ENCODE measurements at regions not wholly inside any gene's neighbourhood (a gene's known extent, or its start where the extent isn't known, plus 50 kb on each side); places are given as distances from the start of the nearest gene placed in this dataset.

DNA sequence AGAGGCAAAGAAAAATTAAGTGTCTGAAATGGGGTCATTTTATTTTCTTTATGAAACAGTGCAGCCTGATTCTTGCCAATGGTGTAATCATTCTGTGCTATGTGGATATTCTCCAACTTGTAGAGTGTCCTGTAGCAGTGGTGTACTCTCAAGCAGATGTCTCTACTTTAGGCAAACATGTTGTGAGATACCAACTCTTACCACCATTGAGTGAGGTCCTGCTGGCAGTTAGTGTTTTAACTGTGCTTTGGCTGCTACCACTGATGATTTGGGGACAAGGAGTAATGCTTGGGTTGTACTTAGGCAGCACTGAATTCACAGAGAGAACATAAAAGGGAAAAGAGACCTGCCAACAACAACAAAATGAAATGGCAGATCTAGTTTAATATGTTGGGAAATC is 122.5 kb downstream of the APIP start:
- TF ChIP-seq, protein P1, sequence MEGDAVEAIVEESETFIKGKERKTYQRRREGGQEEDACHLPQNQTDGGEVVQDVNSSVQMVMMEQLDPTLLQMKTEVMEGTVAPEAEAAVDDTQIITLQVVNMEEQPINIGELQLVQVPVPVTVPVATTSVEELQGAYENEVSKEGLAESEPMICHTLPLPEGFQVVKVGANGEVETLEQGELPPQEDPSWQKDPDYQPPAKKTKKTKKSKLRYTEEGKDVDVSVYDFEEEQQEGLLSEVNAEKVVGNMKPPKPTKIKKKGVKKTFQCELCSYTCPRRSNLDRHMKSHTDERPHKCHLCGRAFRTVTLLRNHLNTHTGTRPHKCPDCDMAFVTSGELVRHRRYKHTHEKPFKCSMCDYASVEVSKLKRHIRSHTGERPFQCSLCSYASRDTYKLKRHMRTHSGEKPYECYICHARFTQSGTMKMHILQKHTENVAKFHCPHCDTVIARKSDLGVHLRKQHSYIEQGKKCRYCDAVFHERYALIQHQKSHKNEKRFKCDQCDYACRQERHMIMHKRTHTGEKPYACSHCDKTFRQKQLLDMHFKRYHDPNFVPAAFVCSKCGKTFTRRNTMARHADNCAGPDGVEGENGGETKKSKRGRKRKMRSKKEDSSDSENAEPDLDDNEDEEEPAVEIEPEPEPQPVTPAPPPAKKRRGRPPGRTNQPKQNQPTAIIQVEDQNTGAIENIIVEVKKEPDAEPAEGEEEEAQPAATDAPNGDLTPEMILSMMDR (IDR thresholded peaks at IDR 0.05; ENCODE audit: low read depth, low read length): no peak
- Histone ChIP-seq H3K27ac (no peak overlapping the region), H3K36me3 (no peaks in the 10 kb centered on the region), H3K9me3 (ENCODE audit: severe bottlenecking) (no peaks in the 10 kb centered on the region), H3K4me3 (ENCODE audit: low read depth, low read length) (no peak overlapping the region), H3K27me3 (ENCODE audit: insufficient read depth, low read depth, severe bottlenecking) (no peaks in the 10 kb centered on the region)
- no peak for DNase-seq

DNA sequence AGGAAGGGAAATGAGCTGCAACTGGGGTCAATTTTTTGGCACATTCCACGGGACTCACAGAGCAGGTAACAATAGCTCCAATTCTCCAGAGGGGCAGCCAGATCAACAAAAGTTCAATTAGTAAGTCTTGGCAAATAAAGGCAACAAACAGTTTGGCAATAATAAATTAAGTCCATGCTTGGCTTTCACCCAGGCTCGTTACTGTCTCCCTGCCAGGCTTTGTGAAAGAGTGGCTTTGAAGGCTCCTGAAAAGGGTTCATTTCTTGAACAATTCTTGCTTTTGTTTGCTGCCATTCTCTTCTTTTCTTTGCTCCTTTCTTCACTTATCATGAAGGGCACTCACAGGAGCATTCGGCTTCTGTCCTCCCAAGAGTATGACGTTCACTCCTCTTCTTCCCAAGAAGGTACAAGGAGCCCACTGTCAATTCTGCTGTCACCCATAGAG is 123.3 kb downstream of the APIP start:
- TF ChIP-seq, protein P1 (IDR thresholded peaks at IDR 0.05; ENCODE audit: low read depth, low read length): no peak
- no peaks in the 10 kb centered on the region for H3K27me3 ChIP-seq (ENCODE audit: insufficient read depth, low read depth, severe bottlenecking)
- no peak overlapping the region for H3K4me3 ChIP-seq (ENCODE audit: low read depth, low read length)
- H3K9me3 ChIP-seq (ENCODE audit: severe bottlenecking): no peaks in the 10 kb centered on the region
- H3K36me3 ChIP-seq: no peaks in the 10 kb centered on the region
- no peak overlapping the region for H3K27ac ChIP-seq
- DNase-seq: no peak

DNA sequence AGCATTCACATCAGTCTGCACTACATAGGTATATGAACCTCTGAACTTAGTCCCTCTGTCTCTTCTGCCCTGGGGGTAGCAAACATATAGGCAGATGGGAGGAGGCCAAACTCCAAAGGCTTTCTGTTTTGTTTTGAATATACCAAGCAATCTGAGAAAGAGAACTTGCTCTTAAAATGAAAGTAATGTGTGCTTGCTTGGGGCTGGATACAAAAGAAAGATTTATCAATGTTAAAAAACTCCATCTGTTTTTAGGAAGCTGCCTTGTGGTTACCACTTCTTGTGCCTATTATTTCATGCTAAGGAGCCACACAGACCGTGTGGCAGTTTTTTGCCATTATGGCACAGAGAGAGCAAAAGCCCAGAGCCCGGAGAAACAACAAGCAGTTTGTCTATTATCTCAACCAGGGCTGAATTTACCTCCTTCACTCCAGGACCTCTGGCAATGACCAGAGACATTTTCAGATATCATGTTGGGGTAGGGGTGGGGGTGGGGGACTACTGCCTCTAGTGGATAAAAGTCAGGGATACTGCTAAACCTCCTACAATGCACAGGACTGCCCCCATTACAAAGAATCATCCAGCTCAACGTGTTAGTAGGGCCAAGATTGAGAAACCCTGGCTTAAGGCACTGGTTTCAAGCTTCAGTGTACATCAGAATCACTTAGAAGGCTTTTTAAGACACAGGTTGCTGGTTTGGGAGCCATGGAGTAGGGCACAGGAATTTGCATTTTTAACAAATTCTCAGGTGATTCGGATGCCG is 124.2 kb downstream of the APIP start:
- H3K9me3 ChIP-seq (ENCODE audit: severe bottlenecking): no peaks in the 10 kb centered on the region
- no peaks in the 10 kb centered on the region for H3K27me3 ChIP-seq (ENCODE audit: insufficient read depth, low read depth, severe bottlenecking)
- TF ChIP-seq, protein P1 (IDR thresholded peaks at IDR 0.05; ENCODE audit: low read depth, low read length): 0 out of 2 replicates have a peak, but pooled peaks have one; percentile 8
- DNase-seq: no peak
- H3K4me3 ChIP-seq (ENCODE audit: low read depth, low read length): no peak overlapping the region
- no peak overlapping the region for H3K27ac ChIP-seq
- H3K36me3 ChIP-seq: no peaks in the 10 kb centered on the region

DNA sequence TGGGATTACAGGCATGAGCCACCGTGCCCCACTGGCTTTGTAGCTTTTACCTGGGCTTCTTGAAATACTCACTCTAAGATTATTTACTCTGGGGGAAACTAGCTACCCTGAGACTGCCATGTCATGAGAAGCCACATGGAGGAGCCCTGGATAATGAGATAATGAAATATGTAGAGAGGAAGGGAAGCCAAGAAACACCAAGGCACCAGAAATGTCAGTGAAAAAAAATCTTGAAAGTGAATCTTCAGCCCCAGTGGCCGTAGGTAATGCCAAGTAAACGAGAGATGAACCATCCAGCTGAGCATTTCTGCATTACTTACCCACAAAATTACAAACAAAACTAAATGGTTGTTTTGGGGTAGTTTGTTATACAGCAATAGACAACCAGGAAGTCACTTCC is 125.6 kb downstream of the APIP start:
- H3K9me3 ChIP-seq (ENCODE audit: severe bottlenecking): no peaks in the 10 kb centered on the region
- H3K36me3 ChIP-seq: no peaks in the 10 kb centered on the region
- TF ChIP-seq, protein P1 (IDR thresholded peaks at IDR 0.05; ENCODE audit: low read depth, low read length): no peak
- peak; percentile 22 for DNase-seq
- H3K4me3 ChIP-seq (ENCODE audit: low read depth, low read length): no peak overlapping the region
- no peak overlapping the region for H3K27ac ChIP-seq
- no peaks in the 10 kb centered on the region for H3K27me3 ChIP-seq (ENCODE audit: insufficient read depth, low read depth, severe bottlenecking)

DNA sequence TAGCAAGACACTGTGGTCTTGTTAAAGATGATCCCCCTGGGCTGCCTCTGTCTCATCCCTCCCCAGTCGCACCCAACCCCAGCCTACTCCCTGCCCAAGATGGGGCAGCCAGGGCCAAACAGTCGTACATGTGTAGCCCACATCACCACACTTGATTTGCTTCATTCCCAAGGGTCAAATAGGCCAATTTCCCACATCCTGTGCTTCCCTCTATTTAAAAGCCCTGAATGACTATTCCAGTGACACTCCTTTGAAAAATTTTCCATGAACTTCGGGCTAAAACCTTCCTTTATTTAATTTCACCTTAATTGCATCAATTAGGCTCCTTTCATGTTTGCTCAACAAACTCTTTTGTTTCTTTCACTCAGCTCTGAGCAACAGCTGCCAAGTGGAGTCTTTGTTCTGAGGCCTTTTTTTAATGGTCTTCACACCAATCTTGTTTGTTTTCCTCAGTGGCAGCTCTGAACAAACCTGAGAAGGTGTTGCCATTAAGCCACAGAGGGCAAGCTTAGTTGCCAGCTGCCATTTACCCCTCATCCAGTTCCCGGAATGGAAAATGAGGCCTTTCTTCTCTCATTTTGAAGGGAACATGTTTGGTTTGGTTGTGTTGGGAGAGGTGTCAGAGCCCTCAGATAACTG is 126.9 kb downstream of the APIP start:
- H3K9me3 ChIP-seq (ENCODE audit: severe bottlenecking): no peaks in the 10 kb centered on the region
- H3K27me3 ChIP-seq (ENCODE audit: insufficient read depth, low read depth, severe bottlenecking): no peaks in the 10 kb centered on the region
- H3K4me3 ChIP-seq (ENCODE audit: low read depth, low read length): no peak overlapping the region
- no peak overlapping the region for H3K27ac ChIP-seq
- TF ChIP-seq, protein P1 (IDR thresholded peaks at IDR 0.05; ENCODE audit: low read depth, low read length): no peak
- no peaks in the 10 kb centered on the region for H3K36me3 ChIP-seq
- DNase-seq: no peak

Data from WERI-Rb-1 (cell line).